ENCODE measurements at regions not wholly inside any gene's neighbourhood (a gene's known extent, or its start where the extent isn't known, plus 50 kb on each side); places are given as distances from the start of the nearest gene placed in this dataset.
"Not testable (repeated sequence)": the region's sequence is repeated elsewhere in the genome, so short reads cannot be mapped to it uniquely, and the experiment has no call there.

GRCh38 chr4:176575141-176575730 is 217.5 kb downstream of the VEGFC start:
- no peak for DNase-seq (ENCODE audit: low spot score)

GRCh38 chr4:176579226-176579625 is 213.5 kb downstream of the VEGFC start:
- no peak for DNase-seq (ENCODE audit: low spot score)

- no peak for DNase-seq (ENCODE audit: low spot score)
Measured at GRCh38 chr4:176583278-176583677, 209.4 kb downstream of the VEGFC start.

- DNase-seq (ENCODE audit: low spot score) = no peak
Measured at GRCh38 chr4:176584031-176584606, 208.6 kb downstream of the VEGFC start.

GRCh38 chr4:176587920-176588319 is 204.8 kb downstream of the VEGFC start:
- no peak for DNase-seq (ENCODE audit: low spot score)

- DNase-seq (ENCODE audit: low spot score) = no peak
Measured at GRCh38 chr4:176588436-176588835, 204.3 kb downstream of the VEGFC start.

- no peak for DNase-seq (ENCODE audit: low spot score)
Measured at GRCh38 chr4:176592976-176593670, 199.6 kb downstream of the VEGFC start.

GRCh38 chr4:176593943-176594342 is 198.8 kb downstream of the VEGFC start:
- DNase-seq (ENCODE audit: low spot score) = no peak

- no peak for DNase-seq (ENCODE audit: low spot score)
Measured at GRCh38 chr4:176595257-176595656, 197.5 kb downstream of the VEGFC start.

- no peak for DNase-seq (ENCODE audit: low spot score)
Measured at GRCh38 chr4:176601124-176601523, 191.6 kb downstream of the VEGFC start.

GRCh38 chr4:176607807-176608206 is 184.9 kb downstream of the VEGFC start:
- no peak for DNase-seq (ENCODE audit: low spot score)

GRCh38 chr4:176608346-176608745 is 184.4 kb downstream of the VEGFC start:
- no peak for DNase-seq (ENCODE audit: low spot score)

- DNase-seq (ENCODE audit: low spot score) = no peak
Measured at GRCh38 chr4:176610594-176610993, 182.1 kb downstream of the VEGFC start.

- DNase-seq (ENCODE audit: low spot score) = no peak
Measured at GRCh38 chr4:176611381-176611780, 181.3 kb downstream of the VEGFC start.

GRCh38 chr4:176611951-176612350 is 180.8 kb downstream of the VEGFC start:
- no peak for DNase-seq (ENCODE audit: low spot score)

- no peak for DNase-seq (ENCODE audit: low spot score)
Measured at GRCh38 chr4:176614793-176615192, 177.9 kb downstream of the VEGFC start.

GRCh38 chr4:176616151-176616550 is 176.6 kb downstream of the VEGFC start:
- no peak for DNase-seq (ENCODE audit: low spot score)

- DNase-seq (ENCODE audit: low spot score) = no peak
Measured at GRCh38 chr4:176618138-176618537, 174.6 kb downstream of the VEGFC start.

- DNase-seq (ENCODE audit: low spot score) = no peak
Measured at GRCh38 chr4:176619430-176619829, 173.3 kb downstream of the VEGFC start.

- DNase-seq (ENCODE audit: low spot score) = no peak
Measured at GRCh38 chr4:176622251-176622948, 170.3 kb downstream of the VEGFC start.

GRCh38 chr4:176624983-176625610 is 167.6 kb downstream of the VEGFC start:
- not testable (repeated sequence) for DNase-seq (ENCODE audit: low spot score)

GRCh38 chr4:176627916-176628315 is 164.8 kb downstream of the VEGFC start:
- no peak for DNase-seq (ENCODE audit: low spot score)

Measured in globus pallidus (tissue), 1 donor.